Caki2 (cell line): ENCODE measurements at regions not wholly inside any gene's neighbourhood (a gene's known extent, or its start where the extent isn't known, plus 50 kb on each side); places are given as distances from the start of the nearest gene placed in this dataset.
A peak's percentile ranks its signal among the peaks of the same experiment; 100 is the strongest.

Source experiments
- DNase-seq: peaks from one replicate; pipeline ENCODE4 v3.0.0-alpha.2; 2015; ENCODE audit warnings: low read depth
- in situ Hi-C: cut with HindIII; loops from 2 replicates; pipeline ENCODE4 v1.10.0; 2016; ENCODE audit warnings: low sequenced_read_pairs, low pct_unique_long_range_greater_than_20kb, mixed read lengths

DNA sequence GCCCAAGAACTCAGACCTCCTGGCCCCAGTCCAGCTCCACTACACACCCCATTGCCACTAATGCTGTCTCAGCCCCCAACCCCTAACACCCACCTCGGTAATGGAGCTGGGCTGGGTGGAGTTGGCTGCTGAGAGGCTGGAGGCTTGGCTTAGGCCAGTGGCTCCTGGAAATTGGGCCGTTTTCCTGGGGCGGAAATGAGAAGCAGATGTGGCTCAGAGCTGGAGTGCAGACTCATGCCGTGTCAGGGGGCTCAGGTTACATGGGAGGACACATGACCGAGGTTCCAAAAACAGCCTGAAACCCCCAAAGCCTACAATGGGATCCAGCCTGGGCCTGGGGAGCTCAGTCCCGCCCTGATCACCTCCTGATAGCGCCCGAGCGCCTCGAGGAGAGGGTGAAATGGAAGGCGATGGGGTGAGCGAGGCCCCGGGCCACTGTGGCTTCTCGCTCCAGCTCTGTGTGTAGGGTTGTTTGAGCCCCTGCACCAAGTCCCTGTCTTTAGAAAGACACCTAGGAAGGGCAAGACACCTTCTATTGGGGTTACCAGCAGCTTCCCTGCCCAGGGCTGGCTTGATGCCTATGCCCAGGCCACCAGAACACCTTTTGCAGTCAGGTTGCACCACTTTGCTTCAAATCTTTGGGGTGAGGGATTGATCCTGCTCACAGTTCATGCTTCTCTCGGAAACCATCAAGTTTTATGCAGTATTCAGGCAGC lies 175.7 kb upstream of the HAAO start:
- in situ Hi-C loops, result no loop called here
- DNase-seq, result no peak

DNA sequence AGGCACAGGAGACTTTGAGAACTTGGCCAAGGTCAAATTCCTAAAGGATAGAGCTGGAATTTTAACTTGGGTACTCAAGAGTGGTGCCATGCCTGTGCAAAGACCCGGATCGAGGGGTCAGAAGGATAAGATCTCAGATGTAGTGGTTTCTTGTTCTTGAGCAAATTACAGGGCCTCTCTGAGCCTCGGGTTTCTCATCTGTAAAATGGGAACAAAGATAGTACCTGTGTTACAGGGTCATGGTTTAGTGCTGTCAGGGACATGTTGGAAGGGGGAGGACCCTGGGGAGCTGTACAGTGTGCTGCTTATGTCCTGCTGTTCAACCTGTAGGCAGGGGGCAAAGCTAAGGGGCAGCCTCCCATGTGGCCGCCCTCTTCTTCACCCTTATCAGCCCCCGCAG lies 173.5 kb upstream of the HAAO start:
- no peak for DNase-seq
- in situ Hi-C loops, result no loop called here

DNA sequence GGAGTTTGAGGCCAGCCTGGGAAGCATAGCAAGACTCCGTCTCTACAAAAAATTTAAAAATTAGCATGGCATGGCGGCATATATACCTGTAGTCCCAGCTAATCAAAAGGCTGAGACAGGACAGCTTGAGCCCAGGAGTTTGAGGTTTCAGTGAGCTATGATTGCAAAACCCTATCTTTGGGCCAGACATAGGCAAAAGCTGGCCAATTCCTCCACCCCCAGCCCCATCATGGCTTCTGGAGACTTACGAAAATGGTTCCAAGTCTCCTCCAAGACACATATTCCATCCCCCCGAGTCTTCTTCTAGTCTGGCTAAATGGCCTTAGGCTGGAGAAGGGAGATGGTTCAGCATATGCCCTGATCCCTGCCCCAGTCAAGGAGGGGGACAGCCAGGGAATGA lies 172.8 kb upstream of the HAAO start:
- no peak for DNase-seq
- in situ Hi-C loops, result no loop called here

DNA sequence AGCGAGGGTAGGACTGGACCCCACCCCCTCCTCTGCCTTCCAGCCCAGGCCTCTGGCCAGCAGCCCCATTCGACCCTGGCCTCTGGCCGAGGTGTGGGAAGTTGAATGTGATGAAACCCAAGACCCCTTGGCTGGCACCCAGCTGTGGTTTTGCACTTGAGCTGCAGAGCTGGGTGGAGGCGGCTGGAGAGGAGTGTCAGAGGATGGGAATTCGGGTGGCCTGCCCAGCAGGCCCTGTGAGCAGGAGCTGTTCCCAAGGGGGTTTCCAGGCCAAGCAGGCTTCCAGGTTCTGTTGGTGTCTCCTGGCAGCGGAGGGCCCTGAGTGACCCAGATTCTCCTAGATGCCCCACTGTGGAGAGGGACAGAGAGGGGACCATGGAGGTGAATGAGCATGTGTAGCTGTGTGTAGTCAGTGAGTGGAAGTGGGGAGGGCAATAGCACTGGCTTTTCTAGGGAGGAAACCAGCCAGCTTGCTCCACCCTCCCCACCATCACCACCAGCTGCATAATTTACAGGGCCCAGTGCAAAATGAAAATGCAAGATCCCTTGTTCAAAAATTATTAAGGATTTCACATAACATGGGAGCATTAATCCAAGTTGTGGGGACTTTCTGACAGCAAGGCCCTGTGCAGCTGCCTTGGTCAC lies 172.2 kb upstream of the HAAO start:
- in situ Hi-C loops, result no loop called here

DNA sequence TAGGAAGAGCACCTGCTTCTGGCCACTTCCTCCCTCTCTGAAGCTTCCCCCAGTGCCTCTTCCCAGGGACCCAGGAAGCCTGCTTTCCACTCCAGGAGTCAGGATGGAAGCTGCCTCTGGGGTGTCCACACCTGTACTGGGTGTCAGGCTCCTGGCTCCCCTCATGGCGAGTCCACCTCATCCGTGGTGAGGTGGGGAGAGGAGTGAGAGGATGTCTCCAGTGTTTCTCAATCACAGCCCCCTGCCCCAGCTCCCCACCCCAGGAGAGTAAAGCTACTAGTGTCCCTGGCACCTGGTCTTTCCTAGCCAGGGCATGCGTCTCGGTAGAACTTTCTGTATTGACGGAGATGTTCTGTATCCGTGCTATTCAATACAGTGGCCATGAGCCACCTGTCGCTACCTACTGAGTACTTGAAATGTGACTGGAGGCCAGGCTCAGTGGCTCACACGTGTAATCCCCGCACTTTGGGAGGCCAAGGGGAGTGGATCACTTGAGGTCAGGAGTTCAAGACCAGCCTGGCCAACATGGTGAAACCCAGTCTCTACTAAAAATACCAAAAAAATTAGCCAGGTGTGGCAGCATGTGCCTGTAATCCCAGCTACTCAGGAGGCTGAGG lies 171.2 kb upstream of the HAAO start:
- no peak for DNase-seq
- in situ Hi-C loops, result no loop called here

More for the DNA sequence above, 172.2 kb upstream of the HAAO start:
- no peak for DNase-seq

DNA sequence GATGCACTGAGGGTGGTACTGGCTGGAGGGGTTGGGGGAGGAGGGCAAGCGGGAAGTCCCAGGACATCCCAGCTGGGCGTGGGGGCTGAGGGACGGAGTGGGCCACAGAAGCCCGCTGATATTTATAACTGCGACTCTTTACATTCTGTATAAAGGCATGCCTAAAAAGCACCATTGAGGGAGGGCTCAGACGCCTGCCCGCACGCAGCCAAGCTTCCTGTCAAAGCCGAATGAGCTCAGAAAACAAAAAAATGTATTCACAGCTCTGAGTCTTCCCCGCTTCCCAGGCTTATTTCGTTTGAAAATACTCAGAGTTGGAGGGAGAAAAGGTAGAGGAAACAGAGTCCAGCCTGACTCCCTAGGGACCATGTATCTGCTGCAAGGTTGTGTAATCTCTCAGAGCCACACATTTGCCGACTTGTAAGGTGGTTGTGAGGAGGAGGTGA lies 170.1 kb upstream of the HAAO start:
- DNase-seq, result no peak
- in situ Hi-C loops, result no loop called here

DNA sequence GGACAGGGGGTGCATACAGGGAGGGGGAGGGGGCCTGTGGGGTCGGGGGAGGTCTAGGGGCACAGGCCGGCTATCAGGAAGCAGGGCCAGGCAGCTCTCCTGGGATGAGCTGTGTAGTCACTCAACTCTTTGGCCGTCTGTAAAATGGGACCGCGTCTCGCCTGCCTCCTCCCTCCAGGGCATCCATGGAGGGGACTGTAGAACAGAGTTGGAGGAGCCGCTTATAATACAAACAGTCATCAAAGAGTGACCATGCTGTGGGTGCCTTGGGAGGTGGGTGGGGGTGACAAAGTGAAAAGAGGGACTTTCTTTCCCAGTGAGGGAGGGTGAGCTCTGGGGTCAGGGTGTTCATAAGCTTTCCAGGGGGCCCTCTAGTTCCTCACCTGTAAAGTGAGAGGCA lies 169.6 kb upstream of the HAAO start:
- in situ Hi-C loops, result no loop called here
- no peak for DNase-seq

DNA sequence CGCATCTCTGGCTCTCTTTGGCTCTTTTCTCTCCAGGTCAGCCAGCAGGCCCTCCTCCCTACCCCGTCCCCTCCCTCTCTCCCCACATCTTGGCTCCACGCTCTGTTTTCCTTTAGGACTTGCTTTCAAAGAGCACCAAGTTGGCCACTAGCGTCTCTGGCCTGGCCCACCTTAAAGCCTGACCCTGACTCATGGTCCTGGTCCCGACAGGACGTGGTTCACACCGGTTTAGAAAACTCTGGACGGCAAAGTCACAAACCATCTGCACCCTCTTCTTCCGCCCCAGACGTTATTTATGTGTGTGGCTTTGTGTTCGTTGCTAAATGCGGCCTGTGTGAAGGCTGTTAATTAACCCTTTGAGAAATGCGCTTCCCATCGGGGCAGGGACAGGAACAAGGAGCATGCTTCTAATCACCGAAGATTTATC lies 169.0 kb upstream of the HAAO start:
- no peak for DNase-seq
- in situ Hi-C loops, result no loop called here

DNA sequence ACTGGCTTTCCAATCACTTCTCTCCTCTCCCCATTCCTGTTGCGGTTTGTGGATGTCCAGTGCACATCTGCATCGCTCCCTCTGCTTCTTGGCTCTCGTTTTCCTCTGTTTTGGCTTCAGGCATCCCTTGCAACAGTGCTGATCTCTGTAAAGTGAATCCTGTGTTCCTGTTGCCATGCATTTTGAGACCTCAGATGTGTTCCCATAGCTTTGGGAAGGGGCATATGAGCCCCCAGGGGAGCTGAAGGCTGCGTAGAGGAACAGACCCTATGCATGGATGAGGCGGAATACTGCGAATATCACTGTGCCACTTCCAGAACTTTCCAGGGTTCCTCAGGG lies 168.4 kb upstream of the HAAO start:
- in situ Hi-C loops, result no loop called here

DNA sequence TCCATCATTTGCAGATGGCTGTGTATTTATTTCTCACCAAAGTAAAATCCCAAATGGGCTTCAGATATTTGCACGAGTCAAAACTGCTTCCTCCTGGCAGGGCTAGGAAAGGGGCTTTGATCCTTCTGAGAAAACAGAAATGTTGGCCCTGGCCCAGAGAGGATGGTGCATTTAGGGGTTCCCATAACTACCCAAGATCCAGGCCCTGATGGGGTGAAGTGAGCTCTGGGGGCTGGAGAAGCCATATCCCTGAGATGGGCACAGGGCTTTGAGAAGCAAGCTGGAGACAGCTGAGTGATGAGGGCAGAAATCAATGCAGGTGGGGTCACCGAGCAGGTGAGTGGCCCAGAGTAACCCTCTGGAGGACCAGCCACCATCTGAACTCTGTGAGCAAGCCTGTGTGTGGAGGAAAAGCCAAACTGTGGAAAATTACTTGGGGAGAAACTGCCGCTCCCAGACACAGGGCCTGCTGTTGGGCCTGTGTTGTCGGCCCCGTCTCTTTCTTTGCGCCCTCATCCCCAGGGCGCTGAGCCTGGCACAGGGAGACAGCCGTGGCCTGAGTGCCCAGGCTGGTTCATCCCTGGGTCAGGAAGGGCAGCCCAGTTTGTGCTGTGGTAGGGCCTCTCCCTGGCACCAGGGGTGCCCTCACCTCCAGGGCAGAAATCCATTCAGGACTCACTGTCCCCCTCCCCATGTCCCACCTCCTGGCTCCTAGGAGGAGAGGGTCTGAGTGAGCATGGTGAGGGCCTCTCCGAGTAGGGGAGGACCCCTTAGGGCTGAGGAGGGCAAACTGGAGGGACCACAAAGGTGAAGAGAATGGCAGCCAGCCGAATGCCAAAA lies 167.8 kb upstream of the HAAO start:
- no peak for DNase-seq
- in situ Hi-C loops, result no loop called here

More for the DNA sequence above, 168.4 kb upstream of the HAAO start:
- no peak for DNase-seq

DNA sequence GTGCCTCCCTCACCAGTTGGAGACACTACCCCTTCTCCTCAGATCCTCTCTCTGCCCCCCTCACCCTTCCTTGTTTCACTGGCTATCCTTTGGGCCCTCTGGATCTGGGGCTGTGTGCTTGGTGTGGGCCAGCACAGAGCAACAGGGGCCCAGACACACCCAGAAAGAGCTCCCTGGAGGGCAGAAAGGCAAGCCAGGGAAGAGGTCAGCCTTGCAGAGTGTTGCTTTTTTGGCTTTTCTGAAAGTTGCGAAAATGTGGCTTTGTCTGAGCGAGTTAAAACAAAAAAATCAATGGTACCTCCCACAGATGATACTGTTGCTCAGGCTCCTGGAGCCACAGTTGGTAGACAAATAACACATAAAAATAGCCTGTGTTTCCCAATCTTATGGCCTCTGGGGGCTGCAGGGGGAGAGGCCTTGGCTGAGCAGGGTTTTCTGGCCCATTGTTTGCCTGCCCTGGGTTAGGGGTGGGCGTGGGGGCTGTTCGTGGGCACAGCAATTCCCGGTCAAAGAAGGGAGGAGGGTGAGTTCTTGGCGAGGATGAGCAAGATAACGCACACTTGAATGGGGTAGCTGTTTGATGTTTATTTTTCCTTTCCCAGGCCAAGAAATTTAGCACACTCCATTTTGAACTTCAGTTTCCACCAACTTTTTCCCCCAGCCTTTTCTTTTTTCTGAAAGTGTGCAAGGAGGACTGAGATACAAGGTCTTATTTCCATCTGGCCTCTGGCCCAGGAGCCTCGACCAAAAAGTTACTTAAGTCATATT lies 167.0 kb upstream of the HAAO start:
- no peak for DNase-seq
- in situ Hi-C loops, result no loop called here

DNA sequence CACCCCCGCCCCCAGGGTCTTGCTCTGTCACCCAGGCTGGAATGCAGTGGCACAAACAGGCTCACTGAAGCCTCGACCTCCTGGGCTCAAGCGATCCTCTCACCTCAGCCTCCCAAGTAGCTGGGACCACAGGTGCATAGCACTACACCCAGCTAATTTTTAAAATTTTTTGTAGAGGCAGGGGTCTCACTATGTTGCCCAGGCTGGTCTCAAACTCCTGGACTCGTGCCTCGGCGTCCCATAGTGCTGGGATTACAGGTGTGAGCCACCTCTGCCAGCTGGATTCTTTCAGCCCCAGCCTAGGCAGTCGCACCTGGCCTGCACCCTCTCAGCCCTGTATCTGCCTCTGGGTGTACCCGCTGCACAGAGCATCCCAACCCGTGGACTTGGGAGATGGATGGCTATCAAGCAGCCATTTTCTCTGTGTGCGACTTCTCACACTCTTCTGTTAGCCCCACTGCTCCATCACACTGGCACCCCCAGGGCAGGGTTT lies 166.4 kb upstream of the HAAO start:
- in situ Hi-C loops, result no loop called here
- DNase-seq, result no peak

DNA sequence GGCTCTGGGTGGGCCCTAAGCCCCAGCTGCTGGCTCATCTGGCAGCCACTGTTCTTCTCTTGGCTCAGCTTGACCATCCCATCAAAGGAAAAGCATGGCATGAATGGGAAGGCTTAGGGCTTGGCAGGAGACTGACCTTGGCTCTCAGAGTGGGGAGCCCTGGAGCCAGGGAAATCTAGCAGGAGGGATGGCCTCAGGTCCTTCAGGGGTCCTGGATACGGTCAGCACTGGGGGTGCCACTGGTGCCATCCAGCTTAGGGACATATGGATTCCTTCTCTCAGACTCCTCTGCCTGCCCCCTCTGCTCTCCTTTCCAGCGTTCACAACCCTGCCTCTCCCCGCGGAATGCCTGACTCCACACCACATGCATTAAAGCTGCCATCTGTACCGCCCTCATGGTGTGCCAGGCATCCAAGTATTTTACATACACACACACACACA lies 165.5 kb upstream of the HAAO start:
- DNase-seq, result no peak
- in situ Hi-C loops, result no loop called here

DNA sequence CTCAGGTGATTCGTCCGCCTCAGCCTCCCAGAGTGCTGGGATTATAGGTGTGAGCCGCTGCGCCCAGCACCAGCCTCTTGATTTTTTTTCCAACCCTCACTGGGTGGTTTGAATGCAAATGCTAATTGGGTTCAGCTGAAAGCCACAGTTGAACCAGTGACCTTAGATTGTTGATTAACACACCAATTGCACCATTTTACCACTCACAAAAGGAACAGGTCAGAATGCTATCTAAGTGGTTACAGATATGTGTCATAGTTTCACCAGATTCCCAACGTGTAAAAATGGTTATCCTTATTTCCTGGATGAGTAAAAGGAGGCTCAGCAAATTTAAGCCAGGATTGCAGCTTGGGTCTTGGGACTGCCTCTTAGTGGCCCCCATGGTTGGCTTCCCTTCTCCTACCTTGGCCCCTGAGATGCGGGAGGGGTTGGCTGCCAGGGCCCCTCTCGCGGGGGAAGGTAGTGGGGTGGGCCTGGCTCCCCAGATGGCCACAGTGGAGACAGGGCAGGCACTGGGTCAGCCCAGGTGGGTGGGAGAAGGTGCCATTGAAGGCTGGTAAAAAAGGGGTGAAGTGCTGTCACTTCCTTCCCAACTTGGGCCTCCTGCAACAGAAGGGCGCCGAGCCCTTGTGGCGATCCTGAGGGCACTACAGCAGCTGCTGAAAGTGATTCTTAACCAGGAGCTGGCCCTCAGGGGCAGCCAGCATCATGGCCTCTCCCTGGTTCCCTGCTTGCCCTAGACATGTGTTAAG lies 164.9 kb upstream of the HAAO start:
- in situ Hi-C loops, result no loop called here
- DNase-seq, result peak; percentile 80

DNA sequence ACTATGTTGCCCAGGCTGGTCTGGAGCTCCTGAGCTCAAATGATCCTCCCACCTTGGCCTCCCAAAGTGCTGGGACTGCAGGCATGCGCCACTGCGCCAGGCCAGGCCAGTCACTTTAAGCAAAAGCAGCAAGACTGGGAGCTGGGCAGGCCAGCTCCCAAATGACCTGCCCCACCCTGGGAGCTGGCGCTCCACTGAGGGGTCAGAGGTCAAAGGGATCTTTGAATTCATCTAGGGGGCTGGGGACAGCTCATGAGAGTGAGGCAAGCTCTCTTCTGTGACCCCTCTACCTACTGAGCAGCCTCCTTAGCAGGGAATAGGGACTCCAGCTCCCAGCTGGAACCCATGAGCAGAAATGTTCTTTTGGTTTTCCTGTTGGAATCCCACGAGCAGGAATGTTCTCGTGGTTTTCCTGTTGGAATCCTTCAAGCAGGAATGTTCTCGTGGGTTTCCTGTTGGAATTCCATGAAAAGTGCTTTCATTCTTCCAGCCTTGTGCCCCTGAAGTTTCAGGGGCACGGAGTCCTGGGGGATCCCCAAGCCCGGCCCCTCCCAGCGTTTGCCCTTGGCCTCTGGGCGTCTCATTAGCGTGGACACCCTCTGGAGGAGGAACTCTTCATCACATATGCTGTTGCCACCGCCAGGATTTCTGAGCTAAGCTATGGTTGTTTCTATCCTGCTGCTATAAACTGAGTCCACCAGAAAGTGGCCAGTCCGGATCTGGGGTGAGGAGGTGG lies 162.0 kb upstream of the HAAO start:
- in situ Hi-C loops, result no loop called here
- DNase-seq, result peak; percentile 31

DNA sequence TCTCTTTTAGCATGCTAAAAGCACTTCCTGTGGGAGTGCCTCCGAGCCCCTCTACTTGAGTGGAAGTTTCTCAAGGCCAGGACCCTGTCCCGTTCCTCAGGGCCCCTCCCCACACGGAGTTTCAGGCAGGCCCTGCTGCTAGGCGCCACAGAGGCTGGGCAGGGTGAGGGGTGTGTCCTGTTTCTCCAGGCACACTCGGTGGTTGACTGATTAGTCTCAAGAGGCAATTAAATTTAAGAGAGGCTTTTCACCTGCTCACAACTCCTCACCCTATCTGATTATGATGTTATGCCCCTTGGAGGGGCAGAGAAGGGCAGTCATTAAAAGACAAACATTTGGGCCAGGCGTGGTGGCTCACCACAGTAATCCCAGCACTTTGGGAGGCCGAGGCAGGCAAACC lies 160.8 kb upstream of the HAAO start:
- DNase-seq, result no peak
- in situ Hi-C loops, result no loop called here
